ENCODE measurements at regions not wholly inside any gene's neighbourhood (a gene's known extent, or its start where the extent isn't known, plus 50 kb on each side); places are given as distances from the start of the nearest gene placed in this dataset.

DNA sequence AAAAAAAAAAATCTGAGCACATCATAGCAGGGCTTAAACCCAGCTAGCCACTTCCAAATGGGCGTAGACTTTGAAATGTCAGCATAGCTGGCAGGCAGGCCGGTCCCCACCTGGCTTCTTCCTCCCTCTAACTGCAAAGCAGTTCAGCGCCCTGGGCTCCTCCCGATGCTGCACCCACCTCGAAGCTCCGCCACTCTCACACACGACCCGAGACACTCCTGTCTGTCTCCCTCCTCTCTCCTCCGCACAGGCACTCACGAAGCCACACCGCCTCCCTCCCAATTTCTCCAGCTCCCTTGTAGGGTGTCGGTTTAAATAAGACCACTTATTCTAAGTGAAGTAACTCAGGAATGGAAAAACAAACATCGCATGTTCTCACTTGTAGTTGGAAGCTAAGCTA is 301.3 kb downstream of the NPHP4 start:
- Histone ChIP-seq H3K27me3 (replicated peaks; ENCODE audit: insufficient read depth) (no peaks in the 10 kb centered on the region), H3K27ac (no peak overlapping the region), H3K4me1 (replicated peaks) (peaks cover 10% of the 10 kb centered on the region), H3K36me3 (no peaks in the 10 kb centered on the region), H3K9me3 (no peaks in the 10 kb centered on the region), H3K4me3 (no peak overlapping the region)
- no peak for TF ChIP-seq POLR2A (IDR thresholded peaks at IDR 0.05)
- peak; percentile 42 for TF ChIP-seq POLR2AphosphoS5 (IDR thresholded peaks at IDR 0.05)
- TF ChIP-seq, protein P1, sequence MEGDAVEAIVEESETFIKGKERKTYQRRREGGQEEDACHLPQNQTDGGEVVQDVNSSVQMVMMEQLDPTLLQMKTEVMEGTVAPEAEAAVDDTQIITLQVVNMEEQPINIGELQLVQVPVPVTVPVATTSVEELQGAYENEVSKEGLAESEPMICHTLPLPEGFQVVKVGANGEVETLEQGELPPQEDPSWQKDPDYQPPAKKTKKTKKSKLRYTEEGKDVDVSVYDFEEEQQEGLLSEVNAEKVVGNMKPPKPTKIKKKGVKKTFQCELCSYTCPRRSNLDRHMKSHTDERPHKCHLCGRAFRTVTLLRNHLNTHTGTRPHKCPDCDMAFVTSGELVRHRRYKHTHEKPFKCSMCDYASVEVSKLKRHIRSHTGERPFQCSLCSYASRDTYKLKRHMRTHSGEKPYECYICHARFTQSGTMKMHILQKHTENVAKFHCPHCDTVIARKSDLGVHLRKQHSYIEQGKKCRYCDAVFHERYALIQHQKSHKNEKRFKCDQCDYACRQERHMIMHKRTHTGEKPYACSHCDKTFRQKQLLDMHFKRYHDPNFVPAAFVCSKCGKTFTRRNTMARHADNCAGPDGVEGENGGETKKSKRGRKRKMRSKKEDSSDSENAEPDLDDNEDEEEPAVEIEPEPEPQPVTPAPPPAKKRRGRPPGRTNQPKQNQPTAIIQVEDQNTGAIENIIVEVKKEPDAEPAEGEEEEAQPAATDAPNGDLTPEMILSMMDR (IDR thresholded peaks at IDR 0.05) = no peak
- peak; percentile 57 for DNase-seq (ENCODE audit: low spot score)
- 46% methylated on average over 13 of the region's 13 CpGs for WGBS
- intact Hi-C loops (cut with DNase I) = no loop called here

DNA sequence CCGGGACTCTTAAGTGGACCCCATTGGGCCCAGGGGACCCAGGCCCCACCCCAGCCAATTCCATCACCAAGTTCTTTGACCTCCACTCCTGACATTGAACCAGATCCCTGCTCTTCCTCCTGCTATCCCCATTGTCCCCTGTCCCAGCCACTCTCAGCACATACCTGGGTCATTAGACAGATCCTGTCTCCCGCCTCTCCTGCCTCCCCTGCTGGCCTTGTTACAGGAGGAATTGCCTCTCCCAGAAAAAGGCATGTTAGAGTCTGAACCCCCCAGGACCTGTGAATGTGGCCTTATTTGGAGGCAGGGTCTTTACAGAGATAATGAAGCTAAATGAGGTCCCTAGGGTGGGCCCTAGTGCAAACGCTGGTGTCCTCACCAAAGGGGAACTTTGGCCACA is 301.9 kb downstream of the NPHP4 start:
- Histone ChIP-seq H3K36me3 (no peaks in the 10 kb centered on the region), H3K9me3 (no peaks in the 10 kb centered on the region), H3K4me1 (replicated peaks) (peaks cover 12% of the 10 kb centered on the region), H3K4me3 (no peak overlapping the region), H3K27me3 (replicated peaks; ENCODE audit: insufficient read depth) (no peaks in the 10 kb centered on the region), H3K27ac (peak overlapping the region in 1 of 2 donors; percentile 0)
- intact Hi-C loops (cut with DNase I) = no loop called here
- TF ChIP-seq, protein P1 (IDR thresholded peaks at IDR 0.05) = no peak
- TF ChIP-seq POLR2A (IDR thresholded peaks at IDR 0.05) (no peak), POLR2AphosphoS5 (IDR thresholded peaks at IDR 0.05) (no peak)
- WGBS = 56% methylated on average over 3 of the region's 3 CpGs
- DNase-seq (ENCODE audit: low spot score) = no peak

DNA sequence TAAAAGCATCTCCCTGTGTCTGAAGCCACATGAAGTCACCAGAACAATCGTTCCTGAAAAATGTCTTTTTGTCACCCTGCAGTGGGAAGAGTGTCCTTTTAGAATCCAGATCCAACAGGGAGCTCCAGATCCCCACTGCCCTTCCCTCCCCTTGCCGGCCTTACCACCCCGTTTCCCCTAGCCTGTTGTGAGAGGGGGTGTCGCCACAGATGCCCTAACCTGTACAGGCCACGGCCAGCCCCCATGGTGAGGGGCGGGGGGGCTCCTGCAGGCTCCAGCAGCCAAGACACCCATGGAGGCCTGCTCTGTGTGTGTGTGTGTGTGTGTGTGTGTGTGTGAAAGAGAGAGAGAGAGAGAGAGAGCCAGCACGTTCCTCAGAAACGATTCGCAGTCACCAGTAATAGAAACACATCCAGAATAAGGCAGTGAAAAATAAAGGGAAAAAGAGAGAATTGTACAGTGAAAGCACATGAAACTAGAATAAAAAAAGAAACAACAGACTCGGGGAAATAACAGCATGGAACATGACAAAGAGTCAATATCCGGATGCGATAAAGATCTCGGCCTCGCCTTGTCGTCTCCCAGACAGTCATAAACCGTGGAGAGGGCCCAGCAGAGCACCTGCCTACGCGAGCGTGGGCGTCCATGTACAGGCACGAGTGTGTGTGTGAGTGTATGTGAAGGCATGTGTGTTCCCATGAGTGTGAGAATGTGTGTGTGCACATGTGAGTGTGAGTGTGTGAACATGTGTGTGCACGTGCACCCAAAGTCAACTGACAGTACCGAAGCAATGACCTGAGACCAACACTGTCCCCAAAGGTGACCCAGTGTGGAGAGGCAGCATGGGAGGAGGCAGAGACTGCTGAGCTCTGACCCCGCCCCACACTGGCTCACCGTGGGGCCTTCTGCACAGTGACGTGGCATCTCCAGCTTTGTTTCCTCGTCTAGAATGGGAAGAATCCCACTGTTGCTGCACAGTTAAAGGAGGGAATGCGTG is 303.8 kb downstream of the NPHP4 start:
- no peaks in the 10 kb centered on the region for H3K9me3 ChIP-seq
- intact Hi-C loops (cut with DNase I) = no loop called here
- 46% methylated on average over 28 of the region's 28 CpGs for WGBS
- TF ChIP-seq POLR2AphosphoS5 (IDR thresholded peaks at IDR 0.05) (peak; percentile 79), POLR2A (IDR thresholded peaks at IDR 0.05) (no peak)
- TF ChIP-seq, protein P1 (IDR thresholded peaks at IDR 0.05) = no peak
- DNase-seq (ENCODE audit: low spot score) = peak; percentile 76
- peaks cover 12% of the 10 kb centered on the region for H3K4me1 ChIP-seq (replicated peaks)
- H3K4me3 ChIP-seq = no peak overlapping the region
- no peaks in the 10 kb centered on the region for H3K36me3 ChIP-seq
- no peaks in the 10 kb centered on the region for H3K27me3 ChIP-seq (replicated peaks; ENCODE audit: insufficient read depth)
- peak overlapping the region in 1 of 2 donors; percentile 50 for H3K27ac ChIP-seq

DNA sequence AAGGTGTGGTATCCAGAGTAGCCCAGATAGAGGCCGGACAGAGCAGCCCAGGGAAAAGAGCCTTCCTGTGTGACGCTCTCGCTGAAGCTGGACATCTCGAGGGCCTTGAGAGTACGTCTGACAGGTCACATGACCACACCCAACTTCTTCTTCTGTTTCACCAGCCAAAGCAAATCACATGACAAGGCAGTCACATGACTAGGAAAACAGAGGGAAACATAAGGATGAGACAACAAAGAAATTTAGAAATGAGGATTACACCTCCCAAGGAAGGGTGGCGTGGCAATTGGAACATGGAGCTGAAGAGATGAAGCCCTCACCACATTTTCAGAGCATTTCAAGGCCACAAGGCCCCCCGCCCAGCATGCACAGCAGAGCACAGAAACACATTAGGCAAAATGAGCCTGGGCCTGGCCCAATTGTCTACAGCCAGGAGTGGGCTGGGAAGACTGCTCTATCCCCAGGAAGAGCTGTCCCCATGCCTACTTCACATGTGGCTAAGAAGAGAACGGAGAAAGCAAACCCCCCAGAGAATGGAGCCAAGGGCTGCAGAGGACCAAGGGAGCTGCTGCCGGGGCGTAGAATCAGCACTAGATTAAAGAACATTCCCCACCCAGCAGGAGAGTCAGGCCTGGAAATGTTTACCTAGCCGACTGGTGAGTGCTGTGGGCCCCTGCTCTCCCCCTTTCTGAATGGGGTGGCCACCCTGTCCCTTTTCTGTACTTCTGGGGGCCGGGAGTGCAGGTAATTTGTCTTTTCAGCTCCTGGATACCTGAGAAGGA is 305.1 kb downstream of the NPHP4 start:
- Histone ChIP-seq H3K4me1 (replicated peaks) (peaks cover 12% of the 10 kb centered on the region), H3K4me3 (no peak overlapping the region), H3K27me3 (replicated peaks; ENCODE audit: insufficient read depth) (no peaks in the 10 kb centered on the region), H3K9me3 (no peaks in the 10 kb centered on the region), H3K36me3 (no peaks in the 10 kb centered on the region), H3K27ac (no peak overlapping the region)
- DNase-seq (ENCODE audit: low spot score) = no peak
- intact Hi-C loops (cut with DNase I) = no loop called here
- 97% methylated on average over 12 of the region's 12 CpGs for WGBS
- TF ChIP-seq, protein P1 (IDR thresholded peaks at IDR 0.05) = no peak
- TF ChIP-seq POLR2AphosphoS5 (IDR thresholded peaks at IDR 0.05) (no peak), POLR2A (IDR thresholded peaks at IDR 0.05) (no peak)

Measured in prostate gland (tissue), 2 donors.